Suprapubic skin (tissue), 4 donors: ENCODE measurements at regions not wholly inside any gene's neighbourhood (a gene's known extent, or its start where the extent isn't known, plus 50 kb on each side); places are given as distances from the start of the nearest gene placed in this dataset.

ENCODE experiments used
- DNase-seq, 2 donors: peaks; one replicate each; pipeline ENCODE4 v3.0.0-alpha.2; 2019; ENCODE audit warnings: low spot score in 2 of 2
- H3K27ac ChIP-seq: fragments of 200-600 bp; sonication (generic); one replicate; pipeline ENCODE4 v1.5.1; 2019
- H3K27me3 ChIP-seq: fragments of 200-600 bp; sonication (generic); one replicate; pipeline ENCODE4 v1.5.1; 2019
- H3K36me3 ChIP-seq: fragments of 200-600 bp; sonication (generic); one replicate; pipeline ENCODE4 v1.5.1; 2019
- H3K4me1 ChIP-seq: fragments of 200-600 bp; sonication (generic); one replicate; pipeline ENCODE4 v1.5.1; 2019
- H3K4me3 ChIP-seq: fragments of 200-600 bp; sonication (generic); one replicate; pipeline ENCODE4 v1.5.1; 2019; ENCODE audit warnings: mild to moderate bottlenecking
- H3K9me3 ChIP-seq: fragments of 200-600 bp; sonication (generic); one replicate; pipeline ENCODE4 v1.5.1; 2019
- EP300 ChIP-seq: sonication (generic); formaldehyde crosslinking; IDR thresholded peaks from one replicate; pipeline ENCODE4 v1.6.1; 2017; ENCODE audit warnings: antibody characterized with exemption
- POLR2A ChIP-seq, 2 donors: fragments of 450-650 bp; IDR thresholded peaks; one replicate each; pipeline ENCODE4 v1.6.1; 2017; ENCODE audit warnings: antibody characterized with exemption in 2 of 2, mild to moderate bottlenecking in 2 of 2, moderate library complexity in 2 of 2
- POLR2AphosphoS5 ChIP-seq, 3 donors: sonication (generic); formaldehyde crosslinking; IDR thresholded peaks; one replicate each; pipeline ENCODE4 v1.6.1; 2017; ENCODE audit warnings: antibody characterized with exemption in 3 of 3
- WGBS: methylation state at CpG from one replicate; pipeline ENCODE4 v1.1.5; 2018; 5-methylcytosine and 5-hydroxymethylcytosine counted together
- TF ChIP-seq, protein P1 (sequence below), 2 donors: fragments of 200-600 bp in 1 of 2; fragments of 450-650 bp in 1 of 2; sonication (generic) in 1 of 2; IDR thresholded peaks; one replicate each; pipeline ENCODE4 v1.5.1; 2016 to 2019; ENCODE audit warnings: antibody characterized with exemption in 2 of 2, mild to moderate bottlenecking in 1 of 2, moderate library complexity in 1 of 2

DNA sequence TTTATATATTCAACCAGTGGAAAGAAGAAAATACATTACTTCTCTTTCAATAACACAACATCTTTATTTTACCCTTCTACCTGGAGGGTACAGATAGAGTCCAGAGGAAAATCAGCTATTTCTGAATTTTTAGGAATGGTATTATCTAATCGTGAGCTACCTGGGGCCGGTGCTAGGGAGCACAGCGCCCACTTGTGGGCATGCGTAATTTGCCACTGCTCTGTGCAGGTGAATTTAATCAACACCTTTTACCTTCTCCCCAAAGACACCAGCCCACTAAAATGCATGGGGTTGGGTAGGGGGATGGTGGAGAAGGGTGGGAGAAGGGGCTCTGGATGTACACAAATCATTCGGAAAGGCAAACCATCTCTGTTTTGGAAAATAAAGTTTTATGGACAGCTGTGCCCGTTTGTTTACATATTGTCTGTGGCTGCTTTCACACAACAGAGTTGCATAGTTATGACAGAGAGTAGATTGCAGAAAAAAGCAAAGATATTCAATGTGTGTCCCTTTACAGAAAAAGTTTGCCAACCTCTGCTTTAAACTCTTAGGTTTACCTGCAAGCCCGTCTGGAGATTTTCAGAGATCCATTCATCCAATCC lies 51.5 kb upstream of the DCC start:
- 41% methylated on average over 7 of the region's 7 CpGs for WGBS
- Histone ChIP-seq H3K9me3 (no peaks in the 10 kb centered on the region), H3K27me3 (no peaks in the 10 kb centered on the region), H3K4me3 (no peak overlapping the region), H3K4me1 (no peaks in the 10 kb centered on the region), H3K36me3 (no peaks in the 10 kb centered on the region), H3K27ac (no peak overlapping the region)
- no peak for TF ChIP-seq POLR2AphosphoS5 (IDR thresholded peaks at IDR 0.05)
- TF ChIP-seq, protein P1, sequence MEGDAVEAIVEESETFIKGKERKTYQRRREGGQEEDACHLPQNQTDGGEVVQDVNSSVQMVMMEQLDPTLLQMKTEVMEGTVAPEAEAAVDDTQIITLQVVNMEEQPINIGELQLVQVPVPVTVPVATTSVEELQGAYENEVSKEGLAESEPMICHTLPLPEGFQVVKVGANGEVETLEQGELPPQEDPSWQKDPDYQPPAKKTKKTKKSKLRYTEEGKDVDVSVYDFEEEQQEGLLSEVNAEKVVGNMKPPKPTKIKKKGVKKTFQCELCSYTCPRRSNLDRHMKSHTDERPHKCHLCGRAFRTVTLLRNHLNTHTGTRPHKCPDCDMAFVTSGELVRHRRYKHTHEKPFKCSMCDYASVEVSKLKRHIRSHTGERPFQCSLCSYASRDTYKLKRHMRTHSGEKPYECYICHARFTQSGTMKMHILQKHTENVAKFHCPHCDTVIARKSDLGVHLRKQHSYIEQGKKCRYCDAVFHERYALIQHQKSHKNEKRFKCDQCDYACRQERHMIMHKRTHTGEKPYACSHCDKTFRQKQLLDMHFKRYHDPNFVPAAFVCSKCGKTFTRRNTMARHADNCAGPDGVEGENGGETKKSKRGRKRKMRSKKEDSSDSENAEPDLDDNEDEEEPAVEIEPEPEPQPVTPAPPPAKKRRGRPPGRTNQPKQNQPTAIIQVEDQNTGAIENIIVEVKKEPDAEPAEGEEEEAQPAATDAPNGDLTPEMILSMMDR (IDR thresholded peaks at IDR 0.05): peak in 1 of 2 donors; percentile 23
- no peak for TF ChIP-seq POLR2A (IDR thresholded peaks at IDR 0.05)
- DNase-seq: no peak

GRCh38 chr18:52289392-52289791 lies 50.6 kb upstream of the DCC start:
- TF ChIP-seq, protein P1 (IDR thresholded peaks at IDR 0.05): no peak
- TF ChIP-seq EP300: no peak
- TF ChIP-seq POLR2A (IDR thresholded peaks at IDR 0.05): no peak
- no peak for TF ChIP-seq POLR2AphosphoS5 (IDR thresholded peaks at IDR 0.05)
- Histone ChIP-seq H3K9me3 (no peaks in the 10 kb centered on the region), H3K27ac (no peak overlapping the region), H3K36me3 (no peaks in the 10 kb centered on the region), H3K4me1 (no peaks in the 10 kb centered on the region), H3K27me3 (no peaks in the 10 kb centered on the region), H3K4me3 (no peak overlapping the region)
- WGBS: 76% methylated on average over 1 of the region's 1 CpG
- no peak for DNase-seq
